Activated CD4-positive, alpha-beta T cell treated with anti-CD3 and anti-CD28 coated beads for 36 hours (primary cell): ENCODE measurements at regions not wholly inside any gene's neighbourhood (a gene's known extent, or its start where the extent isn't known, plus 50 kb on each side); places are given as distances from the start of the nearest gene placed in this dataset.
"Not testable (repeated sequence)": the region's sequence is repeated elsewhere in the genome, so short reads cannot be mapped to it uniquely, and the experiment has no call there.

Experiments
- ATAC-seq: fragments of 200-7000 bp; cut with Tn5 transposase; one replicate; pipeline ENCODE4 v1.10.0; 2021; ENCODE audit warnings: mild to moderate bottlenecking, moderate library complexity
- CTCF ChIA-PET: fragments of 350-600 bp; sonication (Branson Sonifier 250); formaldehyde crosslinking; loops from one replicate; lab custom pipeline; 2021; ENCODE audit warnings: antibody characterized with exemption; lab: Charles Lee
- POLR2A ChIA-PET: fragments of 350-600 bp; sonication (Branson Sonifier 250); formaldehyde crosslinking; loops from one replicate; lab custom pipeline; 2021; ENCODE audit warnings: antibody characterized with exemption, inconsistent platforms; lab: Charles Lee
- DNase-seq: peaks from one replicate; pipeline ENCODE4 v3.0.0-alpha.2; 2020
- H3K27ac Mint-ChIP-seq: one replicate; pipeline ENCODE4 v1.8.0; 2021; ENCODE audit warnings: mixed read lengths
- H3K27me3 Mint-ChIP-seq: one replicate; pipeline ENCODE4 v1.8.0; 2021; ENCODE audit warnings: mixed read lengths
- H3K36me3 Mint-ChIP-seq: one replicate; pipeline ENCODE4 v1.8.0; 2021; ENCODE audit warnings: low read depth, mixed read lengths
- H3K4me1 Mint-ChIP-seq: one replicate; pipeline ENCODE4 v1.8.0; 2021; ENCODE audit warnings: mixed read lengths
- H3K4me3 Mint-ChIP-seq: one replicate; pipeline ENCODE4 v1.8.0; 2021; ENCODE audit warnings: mild to moderate bottlenecking, moderate library complexity, mixed read lengths
- H3K9me3 Mint-ChIP-seq: one replicate; pipeline ENCODE4 v1.8.0; 2021; ENCODE audit warnings: low read depth, mixed read lengths
- intact Hi-C, 2 experiments: fragments of 100-400 bp; cut with DNase I in 1 of 2; cut with micrococcal nuclease in 1 of 2; formaldehyde crosslinking; loops; one replicate each; pipeline versions ENCODE4 v1.14.2 to v1.15.1; 2022 to 2024; cut with DNase I, micrococcal nuclease

DNA sequence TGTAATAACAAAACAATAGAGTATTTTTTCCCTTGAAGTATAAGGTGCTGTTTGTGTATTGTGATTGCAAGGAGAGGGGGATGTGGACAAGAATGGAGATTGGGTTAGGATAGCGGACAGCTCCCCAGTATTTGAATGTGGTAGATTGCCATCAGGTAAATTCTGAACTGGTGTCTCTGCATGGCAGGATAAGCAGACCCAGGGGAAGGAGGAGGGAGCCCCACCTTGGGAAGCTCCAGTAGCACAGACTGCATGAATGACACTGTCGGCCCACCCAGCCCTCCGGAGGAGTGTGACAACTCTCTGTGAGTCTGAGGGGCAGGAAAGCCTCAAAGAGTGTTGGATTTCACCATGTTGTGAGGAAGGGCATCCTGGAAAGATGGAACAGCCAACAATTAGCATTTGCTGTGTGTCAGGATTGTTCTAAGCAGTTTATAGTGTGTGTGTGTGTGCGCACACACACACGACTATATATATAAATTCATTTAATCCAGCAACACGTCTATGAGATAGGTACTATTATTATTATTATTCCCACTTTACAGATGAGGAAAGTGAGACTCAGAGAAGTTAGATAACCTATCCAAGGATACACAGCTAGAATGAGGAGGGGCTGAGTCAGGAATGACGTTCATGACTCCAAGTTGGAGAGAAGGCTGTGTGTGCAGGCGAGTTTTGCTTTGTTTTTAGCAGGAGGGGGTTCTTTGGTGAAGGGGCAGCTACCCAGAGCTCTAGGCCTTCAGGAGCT is 63.4 kb upstream of the LCTL start:
- POLR2A ChIA-PET: interaction anchor here (0.6 kb wide), 1 partner anchor 34 kb away, joined by 4 read pairs; no protein-coding TSS in a partner anchor
- no peak overlapping the region for H3K4me3 Mint-ChIP-seq
- no peaks in the 10 kb centered on the region for H3K4me1 Mint-ChIP-seq

GRCh38 chr15:66629817-66630576 is 64.2 kb upstream of the LCTL start:
- intact Hi-C loops: no loop called here
- no peak overlapping the region for H3K4me3 Mint-ChIP-seq
- DNase-seq: no peak
- no peaks in the 10 kb centered on the region for H3K36me3 Mint-ChIP-seq
- no peaks in the 10 kb centered on the region for H3K27me3 Mint-ChIP-seq
- CTCF ChIA-PET: interaction anchor here (0.7 to 1.0 kb wide), 3 partner anchors 26 to 398 kb away, joined by 3 to 5 read pairs (median 3); no protein-coding TSS in a partner anchor
- no peak overlapping the region for H3K27ac Mint-ChIP-seq
- POLR2A ChIA-PET: interaction anchor here (0.6 kb wide), 1 partner anchor 33 kb away, joined by 4 read pairs; no protein-coding TSS in a partner anchor
- H3K4me1 Mint-ChIP-seq: no peaks in the 10 kb centered on the region
- no peaks in the 10 kb centered on the region for H3K9me3 Mint-ChIP-seq
- no peak for ATAC-seq

More for the DNA sequence above, 63.4 kb upstream of the LCTL start:
- CTCF ChIA-PET: interaction anchor here (0.7 to 1.0 kb wide), 2 partner anchors 25 to 146 kb away, joined by 3 read pairs; no protein-coding TSS in a partner anchor
- no peak for DNase-seq
- Mint-ChIP-seq H3K27ac (no peak overlapping the region), H3K9me3 (no peaks in the 10 kb centered on the region), H3K36me3 (no peaks in the 10 kb centered on the region), H3K27me3 (no peaks in the 10 kb centered on the region)
- ATAC-seq: no peak
- intact Hi-C loops: no loop called here

DNA sequence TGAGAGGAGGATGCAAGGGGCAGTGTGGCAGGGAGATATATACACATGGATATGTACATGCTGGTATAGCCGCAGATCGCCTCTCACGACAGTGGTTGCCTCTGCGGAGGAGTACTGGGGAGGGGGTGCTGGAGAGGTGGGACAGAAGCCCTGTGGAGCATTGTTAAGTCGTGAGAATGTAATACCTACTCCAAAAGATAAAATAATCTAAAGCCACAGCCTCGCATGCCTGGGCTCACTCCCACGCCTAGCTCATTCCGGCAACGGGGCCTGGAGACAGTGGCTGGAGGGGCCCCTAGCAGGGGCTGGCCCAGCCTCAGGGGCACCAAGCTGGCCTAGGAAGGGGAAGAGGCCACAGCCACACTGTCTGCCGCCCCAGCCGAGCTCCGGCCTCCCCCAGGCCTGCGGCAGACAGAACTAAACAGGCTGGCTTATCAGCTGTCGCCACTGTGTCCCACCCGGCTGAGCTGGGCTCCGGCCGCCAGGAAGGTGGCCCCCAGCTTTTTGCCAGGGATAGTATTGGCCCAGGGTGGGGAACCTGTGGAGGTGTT is 65.1 kb upstream of the LCTL start:
- POLR2A ChIA-PET: no interaction called here
- intact Hi-C loops: no loop called here
- CTCF ChIA-PET: interaction anchor here (0.7 kb wide), 1 partner anchor 399 kb away, joined by 5 read pairs; no protein-coding TSS in a partner anchor
- Mint-ChIP-seq H3K36me3 (no peaks in the 10 kb centered on the region), H3K4me3 (no peak overlapping the region), H3K27me3 (no peaks in the 10 kb centered on the region), H3K4me1 (no peaks in the 10 kb centered on the region), H3K27ac (no peak overlapping the region), H3K9me3 (no peaks in the 10 kb centered on the region)
- DNase-seq (no peak), ATAC-seq (no peak)

GRCh38 chr15:66631616-66632263 is 65.9 kb upstream of the LCTL start:
- DNase-seq: no peak
- no peak overlapping the region for H3K27ac Mint-ChIP-seq
- no peaks in the 10 kb centered on the region for H3K4me1 Mint-ChIP-seq
- ChIA-PET POLR2A (no interaction called here), CTCF (no interaction called here)
- no peak overlapping the region for H3K4me3 Mint-ChIP-seq
- intact Hi-C loops: no loop called here
- no peaks in the 10 kb centered on the region for H3K9me3 Mint-ChIP-seq
- H3K36me3 Mint-ChIP-seq: no peaks in the 10 kb centered on the region
- no peak for ATAC-seq
- no peaks in the 10 kb centered on the region for H3K27me3 Mint-ChIP-seq

DNA sequence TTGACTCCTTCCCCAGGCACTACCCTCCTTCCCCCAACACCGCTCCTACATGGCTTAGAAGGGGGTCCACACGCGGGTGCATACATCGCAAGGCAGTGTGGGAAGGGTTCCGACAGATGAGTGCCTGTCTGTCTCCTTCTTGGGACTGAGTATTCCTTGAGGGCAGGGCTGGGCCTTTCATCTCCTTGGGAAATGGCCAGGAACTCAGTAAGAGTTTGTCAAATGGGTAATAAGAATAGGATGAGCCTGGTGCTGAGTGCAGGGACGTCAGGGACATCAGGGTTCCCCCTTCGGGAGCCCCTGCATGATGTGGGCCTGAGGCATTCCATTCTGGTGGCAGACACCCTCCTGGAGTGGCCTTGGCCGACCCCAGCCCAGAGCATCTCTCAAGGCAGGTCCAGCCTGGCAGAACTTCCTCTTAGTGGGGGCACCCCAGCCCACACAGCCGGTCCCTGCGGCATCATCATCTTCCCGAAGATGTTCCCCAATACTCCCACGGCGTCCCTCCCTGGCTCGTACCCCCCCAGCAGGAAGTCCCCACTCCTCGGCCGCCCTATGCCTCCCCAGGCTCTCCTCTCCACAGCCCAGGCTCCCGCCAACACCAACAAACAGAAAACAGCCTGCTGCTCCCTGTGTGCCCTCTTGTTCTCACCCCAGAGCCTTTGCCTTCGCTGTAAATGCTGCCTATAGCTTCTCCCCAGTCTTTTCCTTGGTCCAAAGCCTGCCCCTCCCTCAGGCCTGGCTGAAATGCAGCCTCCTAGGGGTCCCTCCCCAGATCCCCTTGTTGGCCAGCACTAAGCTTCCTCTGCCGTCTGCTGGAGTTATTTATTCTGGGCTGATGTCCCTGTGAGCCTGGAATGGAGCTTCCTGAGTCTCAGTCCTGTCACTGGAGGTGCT is 67.5 kb upstream of the LCTL start:
- H3K4me3 Mint-ChIP-seq: no peak overlapping the region
- DNase-seq (no peak), ATAC-seq (no peak)
- ChIA-PET POLR2A (no interaction called here), CTCF (interaction anchor here (1.0 to 1.2 kb wide), 2 partner anchors 63 to 218 kb away, joined by 3 read pairs; no protein-coding TSS in a partner anchor)
- no peak overlapping the region for H3K27ac Mint-ChIP-seq
- intact Hi-C loops: no loop called here
- no peaks in the 10 kb centered on the region for H3K36me3 Mint-ChIP-seq
- no peaks in the 10 kb centered on the region for H3K9me3 Mint-ChIP-seq
- peaks cover 3% of the 10 kb centered on the region for H3K4me1 Mint-ChIP-seq
- no peaks in the 10 kb centered on the region for H3K27me3 Mint-ChIP-seq

DNA sequence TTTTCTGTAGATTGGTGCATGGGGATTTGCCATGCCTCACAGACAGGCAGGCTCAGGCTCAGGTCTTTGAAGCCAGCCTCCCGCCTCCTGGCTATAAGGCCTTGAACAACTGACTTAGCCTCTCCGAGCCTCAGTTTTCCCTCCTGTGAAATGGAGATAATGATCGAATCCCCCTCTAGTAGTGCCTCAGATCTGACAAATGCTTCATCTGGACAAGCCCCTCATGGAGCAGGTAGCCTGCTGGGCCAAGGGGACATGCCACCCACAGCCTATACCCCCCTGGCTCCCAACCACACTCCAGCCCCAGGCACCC is 68.1 kb upstream of the LCTL start:
- ATAC-seq (no peak), DNase-seq (no peak)
- ChIA-PET CTCF (interaction anchor here (1.2 kb wide), 1 partner anchor 218 kb away, joined by 3 read pairs; no protein-coding TSS in a partner anchor), POLR2A (no interaction called here)
- Mint-ChIP-seq H3K27me3 (no peaks in the 10 kb centered on the region), H3K4me3 (no peak overlapping the region), H3K4me1 (peaks cover 8% of the 10 kb centered on the region), H3K9me3 (no peaks in the 10 kb centered on the region), H3K27ac (no peak overlapping the region), H3K36me3 (no peaks in the 10 kb centered on the region)
- intact Hi-C loops: no loop called here

DNA sequence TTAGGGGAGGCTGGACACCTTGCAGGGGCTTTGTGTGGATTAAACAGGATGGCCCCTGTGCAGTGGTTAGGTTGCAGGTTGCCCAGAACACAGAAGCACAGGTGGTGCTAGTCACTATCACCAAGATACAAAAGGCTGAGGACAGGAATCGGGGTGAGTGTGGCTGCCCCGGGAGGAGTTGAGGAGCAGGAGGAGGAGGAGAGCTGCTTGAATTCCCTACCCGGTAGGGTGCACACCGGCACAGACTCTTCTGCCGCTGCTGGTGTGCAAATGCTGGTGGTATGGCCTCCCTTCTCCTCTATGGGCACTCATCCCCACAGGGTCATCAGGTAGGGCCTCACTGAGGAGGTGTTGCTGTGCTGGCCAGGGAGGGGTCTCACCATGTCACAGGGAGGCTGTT is 67.5 kb upstream of the SMAD6 start:
- ChIA-PET CTCF (interaction anchor here (1.0 to 1.2 kb wide), 2 partner anchors 14 to 217 kb away, joined by 3 to 4 read pairs; no protein-coding TSS in a partner anchor), POLR2A (no interaction called here)
- H3K4me1 Mint-ChIP-seq: peaks cover 8% of the 10 kb centered on the region
- no peaks in the 10 kb centered on the region for H3K9me3 Mint-ChIP-seq
- ATAC-seq (no peak), DNase-seq (no peak)
- H3K4me3 Mint-ChIP-seq: no peak overlapping the region
- intact Hi-C loops: no loop called here
- H3K27me3 Mint-ChIP-seq: no peaks in the 10 kb centered on the region
- no peaks in the 10 kb centered on the region for H3K36me3 Mint-ChIP-seq
- no peak overlapping the region for H3K27ac Mint-ChIP-seq

DNA sequence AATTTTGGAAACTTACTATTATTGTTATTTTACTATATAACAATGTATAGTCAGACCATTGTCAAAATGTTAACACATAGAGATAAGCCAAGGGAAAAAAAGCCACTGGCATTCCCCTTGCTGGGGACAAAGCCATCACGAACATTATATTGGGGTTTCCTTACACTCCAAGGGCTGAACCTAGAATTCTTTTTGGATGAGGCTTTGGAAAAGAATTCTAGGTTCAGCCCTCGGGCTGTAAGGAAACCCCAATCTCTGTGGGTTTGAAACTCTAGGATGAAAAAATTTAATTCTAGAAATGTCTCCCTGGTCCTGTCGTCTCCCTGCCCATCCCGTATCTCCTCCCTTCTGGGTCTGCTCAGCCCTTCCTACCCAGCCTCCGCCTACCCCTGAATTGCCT is 67.0 kb upstream of the SMAD6 start:
- Mint-ChIP-seq H3K27me3 (no peaks in the 10 kb centered on the region), H3K9me3 (no peaks in the 10 kb centered on the region), H3K36me3 (no peaks in the 10 kb centered on the region), H3K27ac (no peak overlapping the region), H3K4me3 (no peak overlapping the region), H3K4me1 (peaks cover 8% of the 10 kb centered on the region)
- no peak for ATAC-seq
- no peak for DNase-seq
- CTCF ChIA-PET: interaction anchor here (1.0 to 1.2 kb wide), 2 partner anchors 14 to 216 kb away, joined by 3 to 4 read pairs; no protein-coding TSS in a partner anchor
- intact Hi-C loops: no loop called here
- POLR2A ChIA-PET: no interaction called here

DNA sequence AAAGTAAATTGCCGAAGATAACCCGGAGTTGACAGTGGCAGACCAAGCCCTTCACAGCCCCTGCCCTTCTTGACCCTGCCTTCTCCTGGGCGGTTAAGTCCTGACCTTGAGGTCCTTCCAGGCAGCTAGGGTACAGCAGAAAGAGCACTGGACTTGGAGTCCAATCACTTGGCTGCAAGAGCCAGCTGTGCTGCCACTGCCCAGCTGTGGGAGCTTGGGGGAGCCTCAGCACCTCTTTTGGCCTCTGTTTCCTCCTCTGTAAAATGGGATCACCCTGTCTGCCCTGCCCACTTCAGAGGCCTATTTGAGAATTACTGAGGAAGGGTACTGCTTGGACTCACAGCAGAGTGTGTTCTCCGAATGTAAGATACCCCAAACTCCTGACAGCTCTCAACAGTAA is 66.2 kb upstream of the SMAD6 start:
- no peak for ATAC-seq
- CTCF ChIA-PET: interaction anchor here (1.0 kb wide), 1 partner anchor 17 kb away, joined by 3 read pairs; no protein-coding TSS in a partner anchor
- H3K4me1 Mint-ChIP-seq: peaks cover 8% of the 10 kb centered on the region
- no peaks in the 10 kb centered on the region for H3K36me3 Mint-ChIP-seq
- H3K9me3 Mint-ChIP-seq: no peaks in the 10 kb centered on the region
- H3K27ac Mint-ChIP-seq: no peak overlapping the region
- DNase-seq: no peak
- no peaks in the 10 kb centered on the region for H3K27me3 Mint-ChIP-seq
- POLR2A ChIA-PET: no interaction called here
- intact Hi-C loops: no loop called here
- H3K4me3 Mint-ChIP-seq: no peak overlapping the region

- H3K27me3 Mint-ChIP-seq, ATAC-seq, H3K4me3 Mint-ChIP-seq, H3K9me3 Mint-ChIP-seq, H3K27ac Mint-ChIP-seq, H3K36me3 Mint-ChIP-seq, H3K4me1 Mint-ChIP-seq, intact Hi-C loops, POLR2A ChIA-PET, DNase-seq: not testable (repeated sequence)
- CTCF ChIA-PET: interaction anchor here (1.1 kb wide), 1 partner anchor 22 kb away, joined by 4 read pairs; no protein-coding TSS in a partner anchor
These were observed 65.0 kb upstream of the SMAD6 start for GRCh38 chr15:66637044-66637443.
